ENCODE measurements at regions not wholly inside any gene's neighbourhood (a gene's known extent, or its start where the extent isn't known, plus 50 kb on each side); places are given as distances from the start of the nearest gene placed in this dataset.

DNA sequence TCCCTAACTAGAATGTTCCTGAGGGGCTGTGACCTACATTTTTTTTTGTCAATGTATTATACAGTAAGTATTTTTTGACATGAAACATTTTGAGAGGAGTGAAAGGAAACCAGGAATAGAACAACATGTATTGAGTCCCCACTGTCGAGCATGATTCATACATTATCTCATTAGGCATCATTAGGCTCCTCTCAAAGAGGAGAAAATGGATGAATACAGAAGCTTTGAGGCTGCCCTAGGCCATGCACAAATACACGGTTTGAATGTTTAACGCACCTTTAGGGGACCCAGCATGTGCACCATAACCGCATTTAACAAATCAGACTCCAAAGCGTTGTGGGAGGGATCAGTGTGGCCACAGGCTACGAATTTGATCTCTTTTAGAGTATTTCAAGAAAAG is 87.8 kb downstream of the TBXT start:
- Histone ChIP-seq H3K4me1 (ENCODE audit: control insufficient read depth in 2 of 2, insufficient read depth in 2 of 2, low read length in 2 of 2) (no peaks in the 10 kb centered on the region), H3K4me3 (ENCODE audit: low read length in 2 of 2) (no peak overlapping the region), H3K9ac (ENCODE audit: low read depth in 1 of 2, low read length in 2 of 2) (no peak overlapping the region), H3K27ac (ENCODE audit: low read depth in 2 of 2, low read length in 2 of 2) (no peak overlapping the region), H3K36me3 (ENCODE audit: control insufficient read depth in 2 of 2, insufficient read depth in 2 of 2, low read length in 2 of 2) (no peaks in the 10 kb centered on the region), H3K9me3 (ENCODE audit: control insufficient read depth in 2 of 2, low read length in 2 of 2) (no peaks in the 10 kb centered on the region), H3K27me3 (ENCODE audit: control insufficient read depth in 2 of 2, insufficient read depth in 2 of 2, low read length in 2 of 2) (no peaks in the 10 kb centered on the region)

- Histone ChIP-seq H3K4me3 (ENCODE audit: low read length in 2 of 2) (no peak overlapping the region), H3K9me3 (ENCODE audit: control insufficient read depth in 2 of 2, low read length in 2 of 2) (no peaks in the 10 kb centered on the region), H3K27ac (ENCODE audit: low read depth in 2 of 2, low read length in 2 of 2) (no peak overlapping the region), H3K9ac (ENCODE audit: low read depth in 1 of 2, low read length in 2 of 2) (no peak overlapping the region), H3K27me3 (ENCODE audit: control insufficient read depth in 2 of 2, insufficient read depth in 2 of 2, low read length in 2 of 2) (no peaks in the 10 kb centered on the region), H3K36me3 (ENCODE audit: control insufficient read depth in 2 of 2, insufficient read depth in 2 of 2, low read length in 2 of 2) (no peaks in the 10 kb centered on the region), H3K4me1 (ENCODE audit: control insufficient read depth in 2 of 2, insufficient read depth in 2 of 2, low read length in 2 of 2) (no peaks in the 10 kb centered on the region)
These were observed 89.4 kb downstream of the TBXT start for GRCh38 chr6:166078294-166078693.

DNA sequence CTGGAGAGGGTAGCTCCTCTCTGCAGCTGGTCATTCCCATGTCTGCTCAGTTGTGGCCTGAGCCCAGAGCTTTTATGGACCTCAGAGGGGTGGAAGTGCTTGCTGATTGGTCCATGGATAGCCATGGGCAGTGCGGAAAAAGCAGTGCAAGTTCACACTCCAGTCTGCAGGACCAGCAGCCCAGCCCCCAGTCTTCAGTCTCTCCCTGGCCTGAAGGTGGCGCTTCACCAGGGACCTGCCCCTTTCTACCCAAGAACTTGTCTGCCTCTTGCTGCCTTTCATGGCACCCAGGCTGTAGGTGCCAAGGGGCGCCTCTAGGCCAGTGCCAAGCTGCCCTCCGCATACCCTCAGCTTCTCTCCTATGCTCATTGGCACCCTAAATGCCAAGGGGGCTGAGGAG is 91.0 kb downstream of the TBXT start:
- no peak overlapping the region for H3K9ac ChIP-seq (ENCODE audit: low read depth in 1 of 2, low read length in 2 of 2)
- no peak overlapping the region for H3K4me3 ChIP-seq (ENCODE audit: low read length in 2 of 2)

DNA sequence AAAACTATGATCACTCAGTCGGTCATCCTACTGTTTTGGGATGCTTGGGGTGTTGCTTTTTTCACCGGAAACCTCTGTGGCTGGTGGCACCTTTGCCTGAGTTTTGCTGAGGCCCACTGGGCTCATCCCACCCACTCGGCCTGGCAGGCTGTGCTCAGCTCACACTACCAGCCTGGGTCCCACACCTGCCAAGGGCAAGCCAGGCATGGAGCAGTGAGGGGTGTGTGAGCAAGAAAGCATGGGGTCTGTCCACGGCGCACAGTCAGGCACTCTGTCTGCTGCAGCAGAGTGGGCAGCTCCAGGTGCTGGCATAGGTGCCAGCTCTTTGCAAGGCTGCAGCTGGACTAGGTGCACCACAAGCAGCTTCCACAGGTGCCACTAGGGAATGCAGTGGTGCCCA is 91.7 kb downstream of the TBXT start:
- no peaks in the 10 kb centered on the region for H3K4me1 ChIP-seq (ENCODE audit: control insufficient read depth in 2 of 2, insufficient read depth in 2 of 2, low read length in 2 of 2)
- no peaks in the 10 kb centered on the region for H3K36me3 ChIP-seq (ENCODE audit: control insufficient read depth in 2 of 2, insufficient read depth in 2 of 2, low read length in 2 of 2)
- no peak overlapping the region for H3K4me3 ChIP-seq (ENCODE audit: low read length in 2 of 2)
- H3K27me3 ChIP-seq (ENCODE audit: control insufficient read depth in 2 of 2, insufficient read depth in 2 of 2, low read length in 2 of 2) = no peaks in the 10 kb centered on the region
- H3K9ac ChIP-seq (ENCODE audit: low read depth in 1 of 2, low read length in 2 of 2) = no peak overlapping the region
- H3K9me3 ChIP-seq (ENCODE audit: control insufficient read depth in 2 of 2, low read length in 2 of 2) = no peaks in the 10 kb centered on the region
- no peak overlapping the region for H3K27ac ChIP-seq (ENCODE audit: low read depth in 2 of 2, low read length in 2 of 2)

More for the DNA sequence above, 91.0 kb downstream of the TBXT start:
- H3K9me3 ChIP-seq (ENCODE audit: control insufficient read depth in 2 of 2, low read length in 2 of 2) = no peaks in the 10 kb centered on the region
- H3K36me3 ChIP-seq (ENCODE audit: control insufficient read depth in 2 of 2, insufficient read depth in 2 of 2, low read length in 2 of 2) = no peaks in the 10 kb centered on the region
- H3K4me1 ChIP-seq (ENCODE audit: control insufficient read depth in 2 of 2, insufficient read depth in 2 of 2, low read length in 2 of 2) = no peaks in the 10 kb centered on the region
- no peaks in the 10 kb centered on the region for H3K27me3 ChIP-seq (ENCODE audit: control insufficient read depth in 2 of 2, insufficient read depth in 2 of 2, low read length in 2 of 2)
- no peak overlapping the region for H3K27ac ChIP-seq (ENCODE audit: low read depth in 2 of 2, low read length in 2 of 2)

GRCh38 chr6:166075186-166075585 is 92.5 kb downstream of the TBXT start:
- no peak overlapping the region for H3K9ac ChIP-seq (ENCODE audit: low read depth in 1 of 2, low read length in 2 of 2)
- no peaks in the 10 kb centered on the region for H3K4me1 ChIP-seq (ENCODE audit: control insufficient read depth in 2 of 2, insufficient read depth in 2 of 2, low read length in 2 of 2)
- no peaks in the 10 kb centered on the region for H3K27me3 ChIP-seq (ENCODE audit: control insufficient read depth in 2 of 2, insufficient read depth in 2 of 2, low read length in 2 of 2)
- H3K36me3 ChIP-seq (ENCODE audit: control insufficient read depth in 2 of 2, insufficient read depth in 2 of 2, low read length in 2 of 2) = no peaks in the 10 kb centered on the region
- H3K4me3 ChIP-seq (ENCODE audit: low read length in 2 of 2) = no peak overlapping the region
- H3K9me3 ChIP-seq (ENCODE audit: control insufficient read depth in 2 of 2, low read length in 2 of 2) = no peaks in the 10 kb centered on the region
- no peak overlapping the region for H3K27ac ChIP-seq (ENCODE audit: low read depth in 2 of 2, low read length in 2 of 2)

GRCh38 chr6:166073082-166073481 is 94.6 kb downstream of the TBXT start:
- Histone ChIP-seq H3K36me3 (ENCODE audit: control insufficient read depth in 2 of 2, insufficient read depth in 2 of 2, low read length in 2 of 2) (no peaks in the 10 kb centered on the region), H3K9ac (ENCODE audit: low read depth in 1 of 2, low read length in 2 of 2) (no peak overlapping the region), H3K27me3 (ENCODE audit: control insufficient read depth in 2 of 2, insufficient read depth in 2 of 2, low read length in 2 of 2) (no peaks in the 10 kb centered on the region), H3K4me3 (ENCODE audit: low read length in 2 of 2) (no peak overlapping the region), H3K9me3 (ENCODE audit: control insufficient read depth in 2 of 2, low read length in 2 of 2) (no peaks in the 10 kb centered on the region), H3K4me1 (ENCODE audit: control insufficient read depth in 2 of 2, insufficient read depth in 2 of 2, low read length in 2 of 2) (no peaks in the 10 kb centered on the region), H3K27ac (ENCODE audit: low read depth in 2 of 2, low read length in 2 of 2) (no peak overlapping the region)

- H3K4me1 ChIP-seq (ENCODE audit: control insufficient read depth in 2 of 2, insufficient read depth in 2 of 2, low read length in 2 of 2) = no peaks in the 10 kb centered on the region
- no peaks in the 10 kb centered on the region for H3K36me3 ChIP-seq (ENCODE audit: control insufficient read depth in 2 of 2, insufficient read depth in 2 of 2, low read length in 2 of 2)
- no peaks in the 10 kb centered on the region for H3K9me3 ChIP-seq (ENCODE audit: control insufficient read depth in 2 of 2, low read length in 2 of 2)
- H3K27me3 ChIP-seq (ENCODE audit: control insufficient read depth in 2 of 2, insufficient read depth in 2 of 2, low read length in 2 of 2) = no peaks in the 10 kb centered on the region
- H3K4me3 ChIP-seq (ENCODE audit: low read length in 2 of 2) = no peak overlapping the region
- H3K27ac ChIP-seq (ENCODE audit: low read depth in 2 of 2, low read length in 2 of 2) = no peak overlapping the region
- no peak overlapping the region for H3K9ac ChIP-seq (ENCODE audit: low read depth in 1 of 2, low read length in 2 of 2)
These were observed 98.9 kb downstream of the TBXT start for GRCh38 chr6:166068768-166069167.

- H3K4me3 ChIP-seq (ENCODE audit: low read length in 2 of 2) = no peak overlapping the region
- no peak overlapping the region for H3K27ac ChIP-seq (ENCODE audit: low read depth in 2 of 2, low read length in 2 of 2)
- H3K9ac ChIP-seq (ENCODE audit: low read depth in 1 of 2, low read length in 2 of 2) = no peak overlapping the region
- H3K9me3 ChIP-seq (ENCODE audit: control insufficient read depth in 2 of 2, low read length in 2 of 2) = peaks cover 0 to 4% of the 10 kb centered on the region in 2 donors
- no peaks in the 10 kb centered on the region for H3K27me3 ChIP-seq (ENCODE audit: control insufficient read depth in 2 of 2, insufficient read depth in 2 of 2, low read length in 2 of 2)
- H3K4me1 ChIP-seq (ENCODE audit: control insufficient read depth in 2 of 2, insufficient read depth in 2 of 2, low read length in 2 of 2) = no peaks in the 10 kb centered on the region
- H3K36me3 ChIP-seq (ENCODE audit: control insufficient read depth in 2 of 2, insufficient read depth in 2 of 2, low read length in 2 of 2) = no peaks in the 10 kb centered on the region
These were observed 109.4 kb downstream of the TBXT start for GRCh38 chr6:166058064-166058739.

- Histone ChIP-seq H3K27me3 (ENCODE audit: control insufficient read depth in 2 of 2, insufficient read depth in 2 of 2, low read length in 2 of 2) (no peaks in the 10 kb centered on the region), H3K9me3 (ENCODE audit: control insufficient read depth in 2 of 2, low read length in 2 of 2) (peaks cover 0 to 4% of the 10 kb centered on the region in 2 donors), H3K4me1 (ENCODE audit: control insufficient read depth in 2 of 2, insufficient read depth in 2 of 2, low read length in 2 of 2) (no peaks in the 10 kb centered on the region), H3K9ac (ENCODE audit: low read depth in 1 of 2, low read length in 2 of 2) (no peak overlapping the region), H3K27ac (ENCODE audit: low read depth in 2 of 2, low read length in 2 of 2) (no peak overlapping the region), H3K36me3 (ENCODE audit: control insufficient read depth in 2 of 2, insufficient read depth in 2 of 2, low read length in 2 of 2) (no peaks in the 10 kb centered on the region), H3K4me3 (ENCODE audit: low read length in 2 of 2) (no peak overlapping the region)
These were observed 110.2 kb downstream of the TBXT start for GRCh38 chr6:166057431-166057830.

- Histone ChIP-seq H3K27me3 (ENCODE audit: control insufficient read depth in 2 of 2, insufficient read depth in 2 of 2, low read length in 2 of 2) (no peaks in the 10 kb centered on the region), H3K4me1 (ENCODE audit: control insufficient read depth in 2 of 2, insufficient read depth in 2 of 2, low read length in 2 of 2) (no peaks in the 10 kb centered on the region), H3K4me3 (ENCODE audit: low read length in 2 of 2) (no peak overlapping the region), H3K9me3 (ENCODE audit: control insufficient read depth in 2 of 2, low read length in 2 of 2) (peaks cover 0 to 4% of the 10 kb centered on the region in 2 donors), H3K9ac (ENCODE audit: low read depth in 1 of 2, low read length in 2 of 2) (no peak overlapping the region), H3K36me3 (ENCODE audit: control insufficient read depth in 2 of 2, insufficient read depth in 2 of 2, low read length in 2 of 2) (no peaks in the 10 kb centered on the region), H3K27ac (ENCODE audit: low read depth in 2 of 2, low read length in 2 of 2) (no peak overlapping the region)
These were observed 111.0 kb downstream of the TBXT start for GRCh38 chr6:166056637-166057036.

GRCh38 chr6:166055801-166056200 is 111.8 kb downstream of the TBXT start:
- no peak overlapping the region for H3K27ac ChIP-seq (ENCODE audit: low read depth in 2 of 2, low read length in 2 of 2)
- no peaks in the 10 kb centered on the region for H3K27me3 ChIP-seq (ENCODE audit: control insufficient read depth in 2 of 2, insufficient read depth in 2 of 2, low read length in 2 of 2)
- H3K4me3 ChIP-seq (ENCODE audit: low read length in 2 of 2) = no peak overlapping the region
- H3K4me1 ChIP-seq (ENCODE audit: control insufficient read depth in 2 of 2, insufficient read depth in 2 of 2, low read length in 2 of 2) = no peaks in the 10 kb centered on the region
- no peaks in the 10 kb centered on the region for H3K36me3 ChIP-seq (ENCODE audit: control insufficient read depth in 2 of 2, insufficient read depth in 2 of 2, low read length in 2 of 2)
- H3K9ac ChIP-seq (ENCODE audit: low read depth in 1 of 2, low read length in 2 of 2) = no peak overlapping the region
- peaks cover 0 to 4% of the 10 kb centered on the region in 2 donors for H3K9me3 ChIP-seq (ENCODE audit: control insufficient read depth in 2 of 2, low read length in 2 of 2)

All from mucosa of rectum (tissue), 2 donors.